ENCODE measurements at regions not wholly inside any gene's neighbourhood (a gene's known extent, or its start where the extent isn't known, plus 50 kb on each side); places are given as distances from the start of the nearest gene placed in this dataset.
"Not testable (repeated sequence)": the region's sequence is repeated elsewhere in the genome, so short reads cannot be mapped to it uniquely, and the experiment has no call there.

DNA sequence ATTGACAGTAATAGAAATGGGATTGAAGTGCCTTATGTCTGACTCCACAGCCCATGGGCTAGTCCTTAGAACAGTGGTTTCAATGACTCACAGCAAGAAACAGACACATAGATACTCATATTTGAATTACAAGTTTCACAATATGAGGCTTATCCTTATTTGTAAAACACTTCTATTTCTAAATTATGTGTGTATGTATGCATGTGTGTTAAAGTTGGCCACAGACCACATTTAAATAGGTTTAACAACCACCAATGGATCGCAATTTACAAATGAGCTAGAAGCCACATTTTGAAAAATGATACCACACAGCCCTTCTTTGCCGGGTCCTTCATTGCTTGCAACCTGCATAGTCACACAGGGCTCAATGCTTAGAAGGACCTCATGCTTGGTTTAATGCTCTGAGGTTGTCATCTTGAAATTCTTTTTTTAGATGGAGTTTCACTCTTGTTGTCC, 157.8 kb upstream of the PREP start:
- DNase-seq: no peak

DNA sequence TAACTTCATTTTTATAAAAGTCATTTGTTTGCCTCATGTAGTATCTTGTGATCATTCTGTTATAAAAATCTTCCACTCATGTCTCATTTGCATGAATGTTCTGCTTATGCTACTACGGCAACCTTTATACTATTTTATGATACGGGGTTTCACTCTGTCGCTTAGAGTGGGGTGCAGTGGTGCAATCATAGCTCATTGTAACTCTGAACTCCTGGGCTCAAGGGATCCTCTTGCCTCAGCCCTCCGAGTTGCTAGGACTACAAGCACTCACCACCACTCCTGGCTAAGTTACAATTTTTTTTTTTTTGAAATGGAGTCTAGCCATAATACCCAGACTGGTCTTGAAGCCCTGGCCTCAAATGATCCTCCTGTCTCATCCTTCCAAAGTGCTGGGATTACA, 154.4 kb upstream of the PREP start:
- no peak for DNase-seq

DNA sequence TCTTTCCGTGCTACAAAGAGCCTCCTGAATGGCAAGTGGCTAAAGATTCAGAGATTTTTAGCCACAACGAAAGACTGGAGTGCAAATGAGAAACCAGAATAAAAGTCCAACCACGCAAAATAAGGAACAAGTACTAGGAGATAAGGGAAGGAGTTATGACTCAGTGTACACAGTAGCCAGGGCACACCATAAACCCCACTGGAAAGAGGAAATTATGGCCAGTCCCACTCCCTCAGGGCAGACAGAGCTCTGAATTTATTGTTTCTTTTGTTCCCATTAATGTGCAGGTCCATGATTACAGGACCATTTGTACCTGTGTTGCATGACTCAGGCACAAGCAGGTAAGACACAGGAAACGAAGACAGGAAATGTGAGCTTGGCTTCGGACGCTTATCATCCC, 150.3 kb upstream of the PREP start:
- DNase-seq: no peak

DNA sequence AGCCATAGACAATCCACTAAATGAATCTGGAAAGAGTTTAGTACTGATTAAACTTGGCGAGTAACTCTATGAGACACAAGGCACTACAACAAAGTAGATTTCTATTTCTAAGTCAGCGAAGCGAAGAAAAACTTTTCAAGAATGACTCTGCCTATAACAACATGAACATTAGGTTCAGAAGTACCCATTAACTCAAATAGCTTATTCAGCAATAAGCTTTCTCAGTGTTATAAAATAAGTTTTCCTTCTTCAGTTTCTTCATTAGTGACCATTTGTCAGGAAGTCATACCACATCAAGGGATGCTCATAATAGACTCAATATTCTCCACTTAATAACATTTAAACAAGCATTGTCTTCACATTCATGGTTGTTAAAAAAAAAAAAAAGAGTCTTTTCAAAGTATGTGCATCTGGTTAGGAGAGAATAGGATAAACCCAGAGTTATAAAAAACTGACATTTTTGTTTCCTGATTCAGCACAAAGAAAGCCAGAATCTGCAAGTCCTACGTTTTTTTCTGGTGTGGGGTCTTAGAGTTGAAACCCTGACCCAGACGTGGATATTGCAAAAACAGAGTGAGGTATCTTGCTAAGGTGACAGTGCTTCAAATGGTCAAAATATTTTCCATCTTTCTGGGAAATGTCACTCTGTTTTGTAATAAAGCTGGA, 148.2 kb upstream of the PREP start:
- DNase-seq: no peak

DNA sequence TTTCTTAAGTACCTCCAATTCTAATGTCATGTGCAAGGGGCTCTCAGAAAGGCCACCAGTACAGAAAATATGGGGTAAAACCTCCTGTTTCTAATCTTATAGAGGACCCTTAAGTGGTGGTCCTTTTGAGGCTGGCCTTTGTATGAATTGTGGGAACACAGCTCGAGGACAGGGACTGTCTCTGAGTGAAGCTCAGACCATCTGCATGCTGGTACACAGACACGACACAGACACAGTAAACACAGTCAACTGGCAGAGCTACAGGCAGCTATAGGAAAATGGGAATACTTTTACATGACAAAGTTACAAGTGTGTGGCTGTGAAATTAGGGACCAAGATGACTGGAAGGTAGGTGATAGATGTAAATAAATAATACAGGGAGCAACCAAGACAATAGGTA, 143.9 kb upstream of the PREP start:
- no peak for DNase-seq

DNA sequence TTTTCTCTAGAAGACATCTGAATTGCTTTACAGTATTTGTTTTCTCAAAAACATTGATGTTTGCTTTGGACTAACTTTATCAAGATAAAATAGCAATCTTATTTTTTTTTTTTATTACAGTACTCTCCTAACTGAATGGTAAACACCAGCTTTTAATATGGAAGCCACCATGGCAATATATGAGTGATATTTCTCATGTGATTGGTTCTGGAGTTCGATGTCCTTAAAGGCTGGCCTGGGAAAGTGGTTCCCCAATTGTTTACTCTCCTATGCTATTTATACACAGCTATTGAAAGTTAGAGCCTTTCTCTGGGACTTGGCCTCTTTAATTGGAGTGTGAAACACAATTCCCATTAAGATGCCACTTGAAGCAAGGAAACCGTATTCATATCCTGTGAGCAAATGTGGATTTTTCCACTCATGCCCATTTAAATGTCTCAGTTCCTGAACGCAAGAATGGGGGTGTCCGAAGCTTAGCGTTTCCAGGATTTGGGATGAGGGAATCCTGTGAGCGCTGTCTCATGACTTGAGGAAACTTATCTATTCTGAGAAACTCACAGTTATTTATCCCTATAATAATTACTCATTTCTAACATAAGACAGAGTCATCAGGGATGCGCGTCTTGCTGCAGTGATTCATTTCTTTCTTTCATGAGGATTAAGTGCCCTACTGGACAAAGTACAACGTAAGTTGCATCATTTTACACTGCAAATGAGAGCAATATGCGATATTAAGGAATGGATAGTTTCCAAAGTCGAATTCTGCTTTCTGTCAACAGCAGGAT, 143.3 kb upstream of the PREP start:
- no peak for DNase-seq

DNA sequence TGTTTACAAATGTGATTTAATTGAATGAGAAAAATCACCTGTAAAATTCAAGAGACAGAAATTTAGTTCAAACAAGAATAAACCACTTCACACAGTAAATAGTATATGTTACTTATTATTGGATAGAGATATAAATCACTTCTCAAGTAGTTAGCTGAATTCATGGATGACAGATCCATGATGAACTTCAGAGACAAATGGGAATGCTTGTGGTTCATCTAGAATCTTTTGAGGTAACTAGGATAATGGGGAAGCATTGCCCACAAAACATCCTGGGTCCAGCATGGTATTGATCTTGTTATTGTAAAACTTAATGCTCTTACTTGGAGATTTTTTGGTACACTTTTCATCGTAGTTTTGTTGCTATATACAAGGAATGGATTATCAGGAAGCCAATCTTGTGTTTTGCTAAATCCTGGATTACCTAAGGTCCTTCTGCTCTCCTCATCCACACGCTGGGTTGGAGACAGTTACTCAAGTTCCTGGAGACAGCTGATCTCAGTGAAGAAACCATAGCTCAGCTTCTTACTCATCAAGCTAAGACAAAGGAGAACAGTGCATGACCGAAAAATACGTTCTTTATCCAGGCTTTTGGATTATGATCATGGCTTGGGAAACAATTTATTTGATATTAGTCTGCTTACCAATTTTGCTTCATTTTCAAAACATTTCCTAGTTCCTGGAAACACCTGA, 142.5 kb upstream of the PREP start:
- no peak for DNase-seq

DNA sequence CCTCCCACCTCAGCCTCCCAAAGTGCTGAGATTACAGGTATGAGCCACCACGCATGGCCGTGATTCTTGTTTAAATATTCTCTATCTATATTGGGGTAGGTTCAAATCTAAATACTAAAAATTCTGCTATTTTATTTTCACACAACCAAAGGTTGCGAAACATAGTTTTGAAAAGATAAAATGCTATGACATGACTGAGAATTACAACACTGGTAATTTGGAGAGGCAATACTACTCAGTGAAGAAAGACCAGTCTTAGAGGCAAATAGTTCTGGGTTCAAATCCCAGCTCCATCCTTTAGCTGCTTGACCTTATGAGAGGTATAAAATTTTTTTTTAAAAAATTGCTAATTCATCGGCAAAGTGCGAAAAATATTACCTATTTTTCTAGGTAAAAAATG, 137.0 kb upstream of the PREP start:
- no peak for DNase-seq

DNA sequence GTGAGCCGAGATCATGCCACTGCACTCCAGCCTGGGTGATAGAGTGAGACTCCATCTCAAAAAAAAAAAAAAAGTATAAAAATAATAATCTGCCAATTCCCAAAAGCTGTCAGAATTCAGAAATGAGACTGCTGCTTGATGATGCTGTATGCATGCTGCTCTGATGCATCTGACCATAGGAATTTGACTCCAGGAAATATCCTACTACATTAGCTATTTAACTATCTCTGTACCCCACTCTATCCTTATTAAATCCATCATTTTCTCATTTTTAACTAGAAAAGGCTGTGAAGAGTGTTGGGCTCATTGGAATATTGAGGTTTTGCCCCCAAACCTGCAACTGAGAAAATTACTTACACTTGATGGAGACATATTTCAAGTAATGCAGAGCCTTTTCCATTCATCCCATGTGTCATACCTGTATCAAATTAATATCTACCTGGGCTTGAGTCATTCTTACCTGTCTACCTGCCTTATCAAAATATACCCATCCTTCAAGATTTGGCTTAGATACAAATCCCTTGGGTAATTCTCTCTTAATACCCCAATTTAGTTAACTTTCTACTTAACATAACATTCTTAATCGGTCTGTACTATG, 135.2 kb upstream of the PREP start:
- no peak for DNase-seq

DNA sequence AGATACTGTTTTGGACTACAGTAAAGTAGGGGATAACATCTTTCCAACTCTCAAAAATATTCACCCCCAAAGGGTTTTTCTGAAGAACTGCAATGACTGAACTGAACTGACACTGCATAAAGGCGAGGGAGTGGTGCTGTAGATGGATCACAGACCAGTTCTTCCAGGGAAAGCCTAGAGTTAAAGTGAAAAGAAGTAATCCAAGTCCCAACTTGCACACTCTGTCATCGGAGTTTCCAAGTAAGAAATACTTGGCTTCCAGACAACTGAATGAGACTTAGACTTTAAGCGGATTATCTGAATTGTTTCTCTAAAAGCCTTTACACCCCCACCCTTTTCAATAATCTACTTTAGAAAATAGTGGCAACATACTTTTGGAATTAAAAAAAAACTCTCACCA, 134.1 kb upstream of the PREP start:
- no peak for DNase-seq

DNA sequence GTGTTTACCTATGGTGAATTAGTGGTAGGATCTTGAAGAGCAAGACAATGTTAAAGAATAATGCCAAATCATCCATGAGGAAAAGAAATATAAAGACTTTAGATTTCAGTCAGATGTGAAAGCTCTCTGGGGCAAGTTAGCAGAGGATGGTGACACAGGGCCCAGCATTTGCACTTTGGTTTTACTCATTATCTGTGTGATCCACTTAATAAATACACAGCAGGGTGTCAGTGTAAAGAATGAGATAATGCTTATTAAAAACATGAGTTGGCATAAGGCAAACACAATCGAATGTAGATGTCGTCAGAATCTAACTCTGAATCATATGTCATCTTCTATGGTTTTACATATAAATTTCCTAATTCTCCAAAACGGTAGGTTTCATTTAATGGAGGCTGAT, 130.4 kb upstream of the PREP start:
- DNase-seq: no peak

DNA sequence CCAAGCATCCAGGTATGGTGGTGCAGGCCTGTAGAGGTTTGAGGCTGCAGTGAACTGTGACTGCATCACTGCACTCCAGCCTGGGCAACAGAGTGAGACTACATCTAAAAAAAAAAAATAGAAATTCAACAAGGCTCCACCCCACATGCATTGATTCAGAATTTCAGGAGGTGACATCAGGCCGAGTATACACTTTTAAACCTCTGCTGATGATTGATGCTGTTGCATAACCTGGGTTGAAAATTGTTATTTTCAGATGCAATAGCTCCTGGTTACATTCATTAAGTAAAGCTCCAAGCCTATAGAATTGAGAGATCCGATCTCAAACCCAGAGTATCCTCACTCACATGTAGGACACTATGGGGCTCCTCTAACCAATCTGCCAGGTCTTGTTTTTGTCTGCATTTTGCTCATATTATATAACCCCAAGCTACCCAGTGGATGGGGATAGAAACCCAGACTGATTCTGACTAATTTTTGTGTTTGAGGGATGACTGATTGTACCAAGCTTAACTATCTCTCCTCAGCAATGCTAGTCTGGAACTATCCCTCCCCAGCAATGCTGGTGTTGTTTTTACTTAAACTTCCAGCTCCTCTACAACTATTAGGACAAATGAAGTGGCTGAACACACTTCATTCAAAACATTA, 123.5 kb upstream of the PREP start:
- no peak for DNase-seq

DNA sequence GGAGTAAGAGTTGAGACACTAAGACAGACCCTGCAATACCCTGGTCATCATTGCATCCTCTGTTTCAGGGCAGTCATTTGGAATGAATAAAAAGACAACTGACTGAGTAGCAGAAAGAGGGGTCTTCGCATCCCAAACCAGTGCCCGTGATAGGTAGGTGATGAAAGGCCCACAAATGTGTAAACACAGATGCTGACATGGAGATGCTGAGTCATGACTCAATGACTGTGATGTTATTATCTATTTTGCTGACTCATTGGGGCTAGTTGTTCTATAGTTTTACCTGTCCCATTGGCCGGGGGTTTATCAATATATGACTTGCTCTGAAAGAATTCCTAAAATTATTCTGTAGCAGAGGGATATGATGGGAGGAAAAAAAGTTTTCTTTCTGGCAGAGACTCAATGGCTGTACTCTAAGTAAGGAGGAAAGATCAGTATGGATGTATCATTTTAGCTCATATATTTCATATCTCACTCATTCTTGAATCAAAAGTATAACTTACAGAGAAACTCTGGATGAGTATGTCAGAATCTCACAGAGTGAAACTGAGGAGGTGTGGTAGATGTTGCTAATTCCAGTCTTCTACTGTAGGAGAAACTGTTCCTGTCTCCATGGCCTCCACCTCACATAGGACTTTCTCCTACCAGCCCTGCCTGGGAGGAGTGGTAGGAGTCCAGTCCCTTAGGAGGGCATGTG, 119.9 kb upstream of the PREP start:
- no peak for DNase-seq

DNA sequence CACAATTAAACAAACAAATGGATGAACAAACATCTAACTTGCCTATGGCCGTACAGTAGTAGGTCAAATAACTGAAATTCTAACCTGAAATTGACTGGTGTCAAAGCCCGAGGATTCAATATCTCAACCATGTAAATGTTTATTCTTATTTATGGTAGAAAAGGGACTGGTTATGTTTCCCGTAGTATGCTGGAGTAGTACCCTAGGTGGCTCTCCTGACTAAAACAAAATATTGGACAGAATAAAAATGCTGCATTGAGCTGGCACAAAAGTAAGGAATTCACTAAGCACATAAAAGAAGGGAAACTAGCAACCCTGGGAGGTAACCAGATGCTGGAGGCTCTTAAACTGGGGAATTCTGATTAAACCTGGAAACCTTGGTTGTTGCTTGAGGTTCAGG, 117.1 kb upstream of the PREP start:
- no peak for DNase-seq

DNA sequence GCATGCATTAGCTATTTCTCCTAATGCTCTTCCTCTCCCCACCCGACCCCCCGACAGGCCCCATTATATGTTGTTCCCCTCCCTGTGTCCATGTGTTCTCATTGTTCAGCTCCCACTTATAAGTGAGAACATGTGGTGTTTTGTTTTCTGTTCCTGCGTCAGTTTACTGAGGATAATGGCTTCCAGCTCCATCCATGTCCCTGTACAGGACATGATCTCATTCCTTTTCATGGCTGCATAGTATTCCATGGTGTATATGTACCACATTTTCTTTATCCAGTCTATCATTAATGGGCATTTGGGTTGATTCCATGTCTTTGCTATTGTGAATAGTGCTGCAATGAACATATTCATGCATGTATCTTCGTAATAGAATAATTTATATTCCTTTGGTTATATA, 116.1 kb upstream of the PREP start:
- DNase-seq: not testable (repeated sequence)

DNA sequence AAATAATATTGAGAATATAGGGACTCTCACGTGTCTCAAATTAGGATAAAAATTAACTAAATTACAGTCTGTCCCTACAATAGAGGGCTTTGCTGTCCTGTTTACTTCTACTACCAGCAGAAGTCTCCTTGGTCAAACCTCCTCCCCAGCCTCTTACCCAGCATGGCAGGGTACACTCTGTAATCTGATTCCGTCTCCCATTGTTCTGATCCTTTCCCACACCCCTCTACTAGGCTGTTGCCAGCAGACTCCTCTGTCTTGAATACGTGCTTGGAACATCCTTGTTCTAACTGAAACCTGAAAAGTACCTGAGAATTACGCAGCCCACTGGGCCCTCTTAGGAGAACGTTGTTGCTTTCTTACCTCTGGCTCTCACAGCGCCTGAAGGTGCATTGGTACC, 112.2 kb upstream of the PREP start:
- DNase-seq: no peak

DNA sequence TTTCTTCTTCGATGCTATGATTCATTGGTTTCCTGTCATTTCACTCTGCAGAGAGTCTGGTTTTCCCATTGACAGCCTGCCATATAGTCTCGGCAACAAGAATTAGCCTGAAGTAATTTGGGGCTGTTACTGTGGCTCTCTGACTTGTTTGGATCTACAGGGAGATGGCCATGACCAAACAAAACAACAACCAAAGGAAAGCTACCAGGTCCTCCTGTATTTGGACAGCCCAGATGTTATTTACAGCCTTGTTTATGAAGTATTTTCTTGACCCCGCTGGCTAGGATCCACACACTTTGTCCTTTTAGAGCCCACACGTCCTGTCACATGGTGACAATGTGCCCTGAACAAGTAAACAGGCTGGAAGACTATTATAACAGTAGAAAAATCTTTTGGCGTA, 111.4 kb upstream of the PREP start:
- DNase-seq: no peak

DNA sequence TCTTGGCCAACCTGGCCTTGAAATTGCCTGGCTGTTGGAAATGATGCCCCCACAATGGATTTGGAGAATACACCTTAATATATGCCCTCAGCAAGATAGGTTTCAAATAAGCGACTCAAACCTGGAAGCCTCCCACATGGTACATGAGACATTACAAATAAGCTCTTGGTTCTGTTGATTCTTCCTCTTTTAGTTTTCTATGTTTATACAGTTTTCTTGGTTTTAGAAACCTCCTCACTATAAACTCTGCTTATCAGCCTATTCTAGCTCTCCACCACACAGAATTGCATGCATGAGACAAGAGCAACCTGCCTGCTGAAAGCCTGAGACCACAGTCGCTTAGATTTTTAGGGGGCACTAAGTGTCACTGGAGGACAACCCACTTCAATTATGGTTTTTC, 108.8 kb upstream of the PREP start:
- DNase-seq: no peak

DNA sequence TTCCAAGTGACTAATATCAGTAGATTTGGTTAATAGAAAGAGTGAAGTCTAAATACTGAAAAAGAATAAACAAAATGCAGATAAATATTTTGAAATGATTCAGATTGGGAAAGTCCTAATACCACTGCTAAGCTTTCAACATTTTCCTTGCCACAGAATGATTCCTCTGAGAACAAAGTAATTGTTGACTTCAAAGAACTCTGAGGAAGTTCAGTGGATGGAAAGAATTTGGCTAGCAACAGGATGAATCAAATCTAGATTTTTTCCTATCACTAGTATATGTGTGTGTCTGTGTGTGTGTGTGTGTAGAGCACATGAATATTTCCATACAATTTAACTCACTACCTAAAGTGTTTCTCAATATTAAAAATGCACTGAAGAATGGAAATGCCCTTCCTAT, 107.9 kb upstream of the PREP start:
- no peak for DNase-seq

DNA sequence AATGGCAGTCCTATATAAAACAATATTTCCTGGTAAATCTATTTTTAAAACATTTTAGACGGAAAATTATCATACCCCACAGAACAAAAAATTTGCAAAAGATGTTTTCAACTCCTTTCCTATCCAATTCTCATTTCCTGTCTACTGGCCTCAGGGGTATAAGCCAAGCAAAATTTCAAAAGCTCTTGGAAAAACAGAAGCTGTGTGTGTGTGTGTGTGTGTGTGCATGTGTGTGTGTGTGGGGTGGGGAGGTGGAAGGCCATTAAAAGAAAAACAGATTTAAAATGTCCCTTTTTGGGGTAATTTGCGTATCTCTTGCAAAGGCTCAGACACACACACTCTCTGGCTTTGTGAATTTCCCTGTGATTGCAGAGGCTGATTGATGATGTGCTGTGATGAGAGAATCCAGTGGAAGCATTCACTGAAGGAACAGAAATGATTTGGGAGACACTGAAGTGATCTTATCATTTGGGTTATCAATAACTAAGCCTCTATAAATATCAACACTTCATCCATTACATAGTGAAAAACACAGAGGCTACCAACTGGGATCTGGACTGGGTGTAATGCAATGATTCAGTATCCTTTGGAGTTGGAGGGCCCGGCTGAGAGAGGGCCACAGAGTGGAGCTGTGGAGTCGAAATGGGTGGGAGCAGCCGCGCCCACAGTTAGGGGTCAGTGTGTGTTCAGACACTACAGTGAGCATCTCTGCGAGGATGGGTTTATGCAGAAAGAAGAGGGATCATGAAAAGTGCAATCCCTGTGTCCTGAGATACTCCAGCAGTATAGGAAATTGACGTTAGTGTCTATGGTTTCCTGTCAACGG, 106.8 kb upstream of the PREP start:
- DNase-seq: no peak

DNA sequence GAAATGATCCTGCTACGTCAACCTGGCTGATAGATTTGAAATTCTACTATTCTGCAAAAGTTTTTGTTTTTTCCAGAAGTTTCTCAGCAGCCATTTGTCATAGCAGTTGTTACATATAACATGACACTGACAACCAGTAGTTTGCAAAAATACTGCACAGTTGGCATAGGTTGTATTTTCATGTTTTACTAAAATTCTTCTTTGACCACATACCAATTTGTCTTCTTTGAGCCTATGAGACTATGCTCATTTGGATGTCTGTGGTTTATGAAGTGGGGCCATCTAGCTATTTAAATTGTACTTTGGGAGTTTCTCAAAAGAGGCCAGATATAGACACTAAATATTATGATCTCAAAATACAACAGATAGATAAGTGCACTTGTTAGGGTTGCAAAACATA, 104.9 kb upstream of the PREP start:
- no peak for DNase-seq

DNA sequence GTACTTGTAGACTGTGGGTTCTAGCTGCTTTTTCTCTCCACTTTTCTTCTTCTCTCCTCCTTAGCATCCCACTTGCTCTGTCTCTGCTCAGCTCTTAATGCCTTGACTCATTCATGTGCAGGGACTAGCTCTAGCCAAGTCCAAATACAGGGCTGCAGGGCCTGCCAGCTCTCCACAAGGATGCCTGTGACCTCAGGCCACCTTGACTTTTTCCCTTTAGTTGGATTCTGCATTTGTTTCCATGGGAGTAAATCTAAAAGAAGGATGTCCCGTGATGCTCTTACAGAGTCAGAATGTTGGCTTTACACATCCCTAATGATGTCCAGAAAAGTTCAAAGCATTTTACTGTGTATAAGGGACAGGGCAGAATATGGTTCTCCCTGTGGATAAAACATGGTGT, 101.8 kb upstream of the PREP start:
- no peak for DNase-seq

All from DMS 273 treated with DMSO at 0.1 percent for 48 hours (cell line).